GM19467 (cell line): ENCODE measurements at regions not wholly inside any gene's neighbourhood (a gene's known extent, or its start where the extent isn't known, plus 50 kb on each side); places are given as distances from the start of the nearest gene placed in this dataset.
"Not testable (repeated sequence)": the region's sequence is repeated elsewhere in the genome, so short reads cannot be mapped to it uniquely, and the experiment has no call there.

Source experiments
- ATAC-seq: cut with Tn5 transposase; IDR thresholded peaks from one replicate; pipeline ENCODE4 v1.9.1; 2021; ENCODE audit warnings: mild to moderate bottlenecking, moderate library complexity; ENCODE audit not compliant: unreplicated experiment

- ATAC-seq: peak; percentile 44
Measured at GRCh38 chr3:118495206-118495605, 539.4 kb downstream of the IGSF11 start.

GRCh38 chr3:118497274-118497673 lies 537.4 kb downstream of the IGSF11 start:
- ATAC-seq: no peak

GRCh38 chr3:118501152-118501551 lies 533.5 kb downstream of the IGSF11 start:
- no peak for ATAC-seq

GRCh38 chr3:118504906-118505305 lies 529.7 kb downstream of the IGSF11 start:
- no peak for ATAC-seq

GRCh38 chr3:118505784-118506183 lies 528.9 kb downstream of the IGSF11 start:
- no peak for ATAC-seq

GRCh38 chr3:118511402-118511801 lies 523.2 kb downstream of the IGSF11 start:
- ATAC-seq: no peak

- no peak for ATAC-seq
Measured at GRCh38 chr3:118512301-118512700, 522.3 kb downstream of the IGSF11 start.

GRCh38 chr3:118525077-118525476 lies 509.6 kb downstream of the IGSF11 start:
- ATAC-seq: no peak

- ATAC-seq: no peak
Measured at GRCh38 chr3:118526758-118527513, 507.7 kb downstream of the IGSF11 start.

GRCh38 chr3:118527514-118528044 lies 507.1 kb downstream of the IGSF11 start:
- ATAC-seq: no peak

GRCh38 chr3:118529554-118529953 lies 505.1 kb downstream of the IGSF11 start:
- no peak for ATAC-seq

- no peak for ATAC-seq
Measured at GRCh38 chr3:118530350-118530922, 504.2 kb downstream of the IGSF11 start.

- not testable (repeated sequence) for ATAC-seq
Measured at GRCh38 chr3:118530927-118531356, 503.7 kb downstream of the IGSF11 start.

GRCh38 chr3:118531816-118532215 lies 502.8 kb downstream of the IGSF11 start:
- no peak for ATAC-seq

GRCh38 chr3:118533676-118534075 lies 501.0 kb downstream of the IGSF11 start:
- ATAC-seq: no peak

GRCh38 chr3:118534519-118534918 lies 500.1 kb downstream of the IGSF11 start:
- no peak for ATAC-seq

GRCh38 chr3:118536764-118537163 lies 497.9 kb downstream of the IGSF11 start:
- no peak for ATAC-seq

- ATAC-seq: no peak
Measured at GRCh38 chr3:118537454-118537853, 497.2 kb downstream of the IGSF11 start.

- no peak for ATAC-seq
Measured at GRCh38 chr3:118538187-118538586, 496.5 kb downstream of the IGSF11 start.

- ATAC-seq: not testable (repeated sequence)
Measured at GRCh38 chr3:118539820-118540447, 494.7 kb downstream of the IGSF11 start.

- ATAC-seq: not testable (repeated sequence)
Measured at GRCh38 chr3:118540448-118540821, 494.2 kb downstream of the IGSF11 start.

- ATAC-seq: no peak
Measured at GRCh38 chr3:118540826-118541225, 493.8 kb downstream of the IGSF11 start.
